GM18909 (cell line): ENCODE measurements at regions not wholly inside any gene's neighbourhood (a gene's known extent, or its start where the extent isn't known, plus 50 kb on each side); places are given as distances from the start of the nearest gene placed in this dataset.

Source experiments
- ATAC-seq: cut with Tn5 transposase; IDR thresholded peaks from one replicate; pipeline ENCODE4 v1.9.1; 2021; ENCODE audit warnings: mild to moderate bottlenecking; ENCODE audit not compliant: unreplicated experiment, poor library complexity

- ATAC-seq: no peak
These were observed 191.9 kb upstream of the LINGO1 start for GRCh38 chr15:77824361-77825251.

GRCh38 chr15:77823736-77824135, 191.0 kb upstream of the LINGO1 start:
- no peak for ATAC-seq

GRCh38 chr15:77822631-77823230, 190.0 kb upstream of the LINGO1 start:
- no peak for ATAC-seq

- no peak for ATAC-seq
These were observed 189.2 kb upstream of the LINGO1 start for GRCh38 chr15:77821959-77822256.

GRCh38 chr15:77821188-77821958, 188.7 kb upstream of the LINGO1 start:
- ATAC-seq: no peak

GRCh38 chr15:77819851-77820728, 187.4 kb upstream of the LINGO1 start:
- ATAC-seq: no peak

- ATAC-seq: no peak
These were observed 186.5 kb upstream of the LINGO1 start for GRCh38 chr15:77819048-77819850.

- ATAC-seq: no peak
These were observed 185.9 kb upstream of the LINGO1 start for GRCh38 chr15:77818484-77819047.

GRCh38 chr15:77817434-77817833, 184.7 kb upstream of the LINGO1 start:
- no peak for ATAC-seq

- ATAC-seq: no peak
These were observed 184.3 kb upstream of the LINGO1 start for GRCh38 chr15:77816983-77817382.

- ATAC-seq: no peak
These were observed 182.3 kb upstream of the LINGO1 start for GRCh38 chr15:77815015-77815414.

- ATAC-seq: no peak
These were observed 180.0 kb upstream of the LINGO1 start for GRCh38 chr15:77812664-77813063.

- no peak for ATAC-seq
These were observed 178.6 kb upstream of the LINGO1 start for GRCh38 chr15:77811270-77811669.

- no peak for ATAC-seq
These were observed 177.4 kb upstream of the LINGO1 start for GRCh38 chr15:77810130-77810571.

- no peak for ATAC-seq
These were observed 176.0 kb upstream of the LINGO1 start for GRCh38 chr15:77808581-77809177.

- no peak for ATAC-seq
These were observed 175.4 kb upstream of the LINGO1 start for GRCh38 chr15:77808075-77808474.

- no peak for ATAC-seq
These were observed 174.9 kb upstream of the LINGO1 start for GRCh38 chr15:77807611-77808010.

- ATAC-seq: no peak
These were observed 174.4 kb upstream of the LINGO1 start for GRCh38 chr15:77807115-77807514.

GRCh38 chr15:77804210-77804609, 171.5 kb upstream of the LINGO1 start:
- ATAC-seq: no peak
